HG03432 (cell line): ENCODE measurements at regions not wholly inside any gene's neighbourhood (a gene's known extent, or its start where the extent isn't known, plus 50 kb on each side); places are given as distances from the start of the nearest gene placed in this dataset.

Source experiments
- ATAC-seq: cut with Tn5 transposase; IDR thresholded peaks from one replicate; pipeline ENCODE4 v1.9.1; 2021; ENCODE audit warnings: mild to moderate bottlenecking, moderate library complexity; ENCODE audit not compliant: unreplicated experiment

DNA sequence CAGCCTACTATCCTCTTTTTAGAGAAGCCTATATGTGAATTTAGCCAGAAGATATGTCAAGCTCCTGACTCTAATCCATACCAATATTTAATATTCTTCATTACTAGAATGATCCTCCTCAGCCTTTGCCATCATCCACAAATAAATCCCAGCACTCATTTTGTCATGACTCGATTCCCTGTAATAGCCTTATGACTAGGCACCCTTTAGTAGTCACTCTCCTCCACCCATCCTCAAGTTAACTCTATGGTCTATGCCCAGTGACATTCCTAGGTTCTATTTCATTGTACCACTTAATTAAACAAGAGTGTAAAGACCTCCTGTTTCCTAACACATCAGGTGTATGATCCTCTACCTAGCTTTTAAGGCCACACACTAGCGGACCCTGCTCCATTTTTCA, 450.4 kb upstream of the CITED2 start:
- no peak for ATAC-seq

DNA sequence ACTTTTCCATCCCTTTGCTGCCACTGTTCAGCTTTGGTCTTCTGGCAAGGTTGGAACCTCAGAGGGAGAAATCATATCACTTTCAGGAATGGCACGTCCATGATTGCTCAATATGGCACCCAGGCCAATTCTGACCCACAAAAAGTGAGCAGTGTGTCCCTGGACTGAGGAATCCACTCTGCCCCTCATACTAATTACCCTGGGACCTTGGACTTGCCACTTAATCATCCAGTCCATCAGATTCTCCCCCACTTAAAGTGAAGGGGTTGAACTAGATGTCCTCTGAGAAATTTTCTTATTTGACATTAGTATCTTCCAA, 449.3 kb upstream of the CITED2 start:
- no peak for ATAC-seq

DNA sequence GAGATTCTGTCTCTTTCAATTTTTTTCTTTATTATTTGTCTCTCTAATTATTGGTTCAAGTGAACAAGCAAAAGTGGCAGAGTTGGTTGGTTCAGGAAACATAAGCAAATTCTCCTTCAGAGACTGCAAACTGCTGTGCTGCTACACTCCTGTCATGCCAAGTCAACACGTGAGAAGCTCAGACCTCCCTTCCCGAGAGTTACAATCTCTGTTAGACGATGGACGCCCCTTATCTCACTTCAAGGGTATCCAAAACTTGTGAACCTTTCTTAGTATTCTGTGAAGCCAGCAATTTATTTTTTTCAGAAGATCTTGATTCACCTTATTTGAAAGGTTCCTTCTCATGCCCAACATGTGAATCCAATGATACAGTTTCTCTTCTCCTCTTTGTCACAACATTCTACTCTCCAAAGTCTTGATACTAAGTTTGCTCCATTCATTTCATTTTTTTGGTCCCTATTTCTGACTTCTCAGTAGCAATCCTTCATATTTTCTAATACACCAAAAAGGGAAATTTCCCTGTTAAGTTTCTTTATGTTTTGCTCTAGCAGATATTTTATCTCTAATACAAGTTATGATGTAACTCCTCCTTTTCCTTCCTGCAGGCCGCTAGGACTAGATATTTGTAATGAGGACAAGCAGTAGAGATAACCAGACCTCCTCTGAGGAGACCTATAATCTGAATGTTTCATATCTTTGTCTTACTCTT, 448.8 kb upstream of the CITED2 start:
- no peak for ATAC-seq

DNA sequence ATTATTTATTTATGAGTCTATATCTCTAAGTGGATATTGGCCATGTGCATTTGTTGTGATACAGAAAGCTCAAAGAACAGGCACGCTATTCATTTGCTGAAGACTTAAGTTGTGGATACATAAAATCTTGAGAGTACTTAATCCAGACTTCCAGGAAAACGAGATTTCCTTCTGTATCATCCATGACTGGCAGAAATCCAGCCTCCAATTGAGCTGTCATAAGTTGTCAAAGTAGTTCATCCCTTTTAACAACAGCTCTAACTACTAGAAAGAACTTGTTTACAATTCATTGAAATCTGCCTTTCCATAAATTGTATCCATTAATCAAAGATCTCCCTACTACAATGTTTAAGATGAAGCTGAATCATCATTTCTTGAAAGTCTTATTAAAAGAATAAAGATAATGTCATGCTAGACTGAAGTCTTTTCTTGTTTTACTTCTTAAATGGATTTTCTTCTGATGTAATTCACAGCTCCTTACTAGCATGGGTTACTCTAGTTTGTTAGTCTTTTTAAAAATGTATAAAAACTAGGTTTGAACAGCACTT, 447.3 kb upstream of the CITED2 start:
- ATAC-seq = no peak

DNA sequence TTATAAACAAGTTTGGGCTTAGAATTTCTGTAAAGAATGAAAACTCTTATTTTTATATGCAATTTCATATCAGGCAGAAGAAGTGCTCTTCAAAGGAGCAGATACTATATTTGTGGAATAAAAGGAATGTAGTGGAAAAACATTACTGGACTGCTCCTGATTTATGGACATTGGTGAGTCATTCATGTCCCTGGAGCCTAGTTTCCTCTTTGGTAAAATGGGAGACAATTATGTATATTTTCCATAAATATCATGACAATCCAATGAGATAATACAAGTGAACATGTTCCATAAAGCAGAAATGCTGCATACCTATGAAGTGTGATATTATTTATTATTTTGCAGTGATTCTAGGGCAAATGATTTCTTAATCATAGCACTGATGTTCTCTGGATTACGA, 445.8 kb upstream of the CITED2 start:
- no peak for ATAC-seq

DNA sequence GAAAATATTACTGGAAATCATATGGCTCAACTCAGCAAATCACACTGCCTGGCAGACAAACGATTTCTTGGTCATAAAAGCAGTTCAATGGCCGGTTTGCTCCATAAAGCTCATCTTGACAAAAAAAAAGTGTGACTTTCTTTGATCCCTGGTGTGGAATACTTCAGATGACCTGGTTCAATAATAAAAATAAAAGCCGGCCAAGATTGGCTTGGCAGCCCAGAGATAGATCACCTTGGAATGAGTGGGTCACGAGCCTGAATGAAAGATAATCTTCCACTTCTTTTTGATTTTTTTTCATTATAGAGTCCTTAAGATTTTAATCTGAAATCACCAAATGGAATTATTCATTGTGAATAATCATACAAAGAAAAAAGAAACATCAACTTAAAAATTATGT, 445.3 kb upstream of the CITED2 start:
- no peak for ATAC-seq

DNA sequence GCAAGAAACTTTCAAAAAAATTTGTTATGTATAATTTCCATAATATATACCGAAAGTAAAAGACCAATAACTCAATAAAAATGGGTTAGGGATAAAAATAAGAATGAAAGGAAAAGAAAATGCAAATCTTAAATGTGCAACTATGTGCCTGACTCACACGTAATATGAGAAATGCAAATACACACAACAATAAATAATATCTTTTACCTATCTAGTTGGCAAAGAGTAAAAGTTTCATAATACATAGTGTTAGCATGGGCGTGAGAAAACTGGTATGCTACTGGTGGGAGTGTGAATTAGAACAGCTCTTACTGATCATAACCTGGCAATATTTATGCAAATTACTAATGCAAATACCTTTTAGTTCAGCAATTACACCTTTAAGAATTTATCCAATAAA, 438.5 kb upstream of the CITED2 start:
- no peak for ATAC-seq

DNA sequence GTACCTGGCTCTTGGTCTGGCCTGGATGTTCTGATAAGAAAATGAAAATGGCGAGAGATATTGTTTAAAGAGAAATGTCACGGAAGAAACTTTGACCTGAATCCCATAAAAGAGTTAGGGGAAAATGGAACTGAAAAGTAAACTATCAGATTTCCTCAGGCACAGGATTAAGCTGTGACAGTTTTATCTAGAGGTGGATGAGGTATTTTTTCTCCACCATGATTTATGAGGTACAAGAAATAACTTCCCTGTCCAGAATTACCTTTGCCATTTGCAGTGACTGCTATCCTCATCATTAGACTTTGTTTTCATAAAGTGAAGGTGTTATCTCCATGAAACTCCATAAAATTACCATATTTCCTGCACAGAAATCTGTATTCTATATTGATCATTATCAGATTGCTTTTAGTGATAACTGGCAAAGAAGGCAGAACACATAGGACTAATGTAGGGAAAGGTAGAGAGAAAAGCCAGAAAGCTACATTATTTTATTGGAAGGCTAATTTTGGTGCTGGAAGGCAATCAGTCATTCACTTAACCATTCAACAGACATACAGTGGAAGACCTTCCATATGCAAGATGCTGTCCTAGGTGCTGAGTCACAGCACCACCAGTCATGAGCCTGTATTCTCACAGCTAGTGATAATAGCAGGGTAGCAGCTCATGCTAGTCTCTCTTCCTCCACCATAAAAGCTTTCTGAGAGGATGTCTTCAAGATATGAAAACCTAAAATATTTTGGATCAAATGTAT, 427.3 kb upstream of the CITED2 start:
- ATAC-seq = no peak

DNA sequence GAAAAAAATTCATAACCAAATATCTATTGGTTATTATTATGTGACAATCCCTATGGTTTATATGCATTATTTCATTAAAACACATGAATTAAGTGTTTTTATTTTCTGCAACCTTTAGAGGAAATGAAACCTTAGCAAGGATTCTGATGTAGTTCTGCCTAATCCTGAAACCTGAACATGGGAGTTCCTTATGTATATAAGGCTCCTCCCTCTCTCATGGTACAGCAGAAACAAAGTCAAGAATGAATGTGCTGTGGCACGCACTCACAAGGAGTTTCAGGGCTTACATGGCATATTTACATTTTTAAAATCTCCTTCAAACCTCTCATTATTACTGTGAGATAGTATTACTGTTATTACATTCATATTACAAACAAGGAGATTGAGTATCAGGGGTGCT, 426.4 kb upstream of the CITED2 start:
- ATAC-seq = peak; percentile 91

DNA sequence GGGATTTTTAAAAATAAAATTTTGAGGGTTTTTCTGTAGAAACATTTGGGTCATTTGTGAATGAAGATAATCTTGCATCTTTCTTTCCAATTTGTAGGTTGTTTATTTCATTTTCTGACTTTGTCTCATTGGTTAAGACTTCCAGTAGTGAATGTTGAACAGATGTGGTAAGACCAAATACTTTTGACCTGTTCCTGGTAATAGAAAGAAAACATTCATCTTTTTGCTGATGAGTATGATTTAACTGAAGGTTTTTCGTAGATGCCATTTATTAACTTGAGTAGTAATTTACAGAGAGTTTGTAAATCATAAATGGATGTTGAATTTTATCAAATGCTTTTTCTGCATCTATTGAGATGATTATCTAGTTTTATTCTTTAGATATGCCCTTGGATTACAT, 416.1 kb upstream of the CITED2 start:
- no peak for ATAC-seq

DNA sequence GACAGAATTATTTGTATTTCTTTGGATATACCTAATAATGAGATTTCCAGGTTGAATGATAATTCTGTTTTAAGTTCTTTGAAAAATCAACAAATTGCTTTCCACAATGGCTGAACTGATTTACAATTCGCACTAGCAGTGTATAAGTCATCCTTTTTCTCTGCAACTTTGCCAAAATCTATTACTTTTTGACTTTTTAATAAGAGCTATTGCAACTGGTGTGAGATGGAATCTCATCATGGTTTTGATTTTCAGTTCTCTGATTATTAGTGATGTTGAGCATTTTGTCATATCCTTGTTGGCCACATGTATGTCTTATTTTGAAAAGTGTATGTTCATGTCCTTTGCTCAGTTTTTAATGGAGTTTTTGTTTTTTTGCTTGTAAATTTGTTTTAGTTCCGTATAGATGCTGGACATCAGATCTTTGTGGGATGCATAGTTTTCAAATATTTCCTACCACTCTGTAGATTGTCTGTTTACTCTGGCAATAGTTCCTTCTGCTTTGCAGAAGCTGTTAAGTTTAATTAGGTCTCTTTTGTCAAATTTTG, 409.8 kb upstream of the CITED2 start:
- ATAC-seq = no peak

DNA sequence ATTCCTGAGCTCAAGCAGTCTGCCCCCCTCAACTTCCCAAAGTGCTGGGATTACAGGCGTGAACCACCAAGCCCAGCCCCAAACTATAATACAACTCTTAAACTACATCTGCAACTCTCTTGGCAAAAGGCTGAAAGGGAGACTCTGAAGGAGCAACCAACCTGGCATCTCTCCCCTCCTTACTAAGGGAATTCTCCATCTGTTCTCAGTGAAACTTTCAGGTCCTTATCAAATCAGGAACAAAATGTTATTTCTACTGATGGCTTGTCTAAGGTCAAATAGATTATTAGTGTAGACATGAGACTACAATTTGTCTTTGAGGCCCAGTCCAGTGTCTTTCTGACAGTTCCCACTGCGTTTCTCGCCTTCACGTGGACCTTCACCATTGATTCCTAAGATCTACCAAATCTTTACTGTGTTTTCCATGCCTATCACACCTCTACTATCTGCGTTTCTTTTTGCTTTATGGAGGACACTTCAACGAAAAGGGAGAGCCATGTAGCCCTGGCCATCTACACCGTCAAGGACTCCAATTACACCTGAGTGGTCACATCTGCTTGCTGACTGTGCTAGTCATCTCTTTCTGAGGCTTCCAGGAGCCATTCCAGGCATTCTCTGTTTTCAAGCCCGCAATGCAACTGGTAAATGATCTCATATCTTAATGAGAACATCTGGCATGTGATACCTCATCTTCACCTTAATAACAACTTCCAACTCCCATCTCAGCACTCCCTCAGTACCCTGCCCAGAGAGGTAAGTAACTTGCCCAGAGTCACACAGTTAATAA, 405.7 kb upstream of the CITED2 start:
- ATAC-seq = no peak

DNA sequence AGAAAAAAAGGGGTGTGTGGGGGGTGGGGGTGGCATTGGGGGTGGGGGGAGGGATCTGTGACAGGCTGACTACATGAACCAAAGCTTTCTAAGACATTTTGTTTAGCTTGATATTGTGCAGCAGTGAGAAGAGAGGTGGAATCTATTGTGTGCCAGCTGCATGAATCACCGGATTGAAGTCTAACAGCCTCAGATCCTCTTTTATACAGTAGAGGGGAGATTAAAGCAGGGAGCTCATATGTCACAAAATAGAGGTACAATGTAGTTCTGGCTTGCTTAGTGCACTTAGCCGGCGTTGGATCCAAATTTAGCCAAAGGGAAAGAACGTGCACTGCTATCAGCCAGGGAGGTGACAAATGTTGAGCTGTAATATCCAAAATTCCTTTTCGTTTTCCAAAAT, 404.2 kb upstream of the CITED2 start:
- no peak for ATAC-seq

DNA sequence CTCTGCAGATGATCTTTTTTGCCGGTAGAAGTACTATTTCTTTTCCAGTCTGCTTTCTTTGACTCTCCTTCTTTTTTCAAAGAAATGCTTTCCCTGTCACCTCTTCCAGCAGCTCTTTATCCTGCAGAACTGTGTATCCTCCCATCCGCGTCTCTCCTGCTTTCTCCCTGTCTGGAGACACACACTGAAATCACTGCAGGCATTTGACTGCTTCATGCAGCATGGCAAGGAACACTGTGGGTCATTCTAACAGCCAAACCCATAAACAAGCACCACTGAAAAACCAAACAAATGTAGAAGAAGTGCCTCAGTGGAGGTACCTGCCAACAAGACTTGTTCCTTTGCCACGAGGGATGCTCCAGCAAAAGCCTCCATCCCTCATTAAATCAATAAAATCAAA, 403.7 kb upstream of the CITED2 start:
- no peak for ATAC-seq

DNA sequence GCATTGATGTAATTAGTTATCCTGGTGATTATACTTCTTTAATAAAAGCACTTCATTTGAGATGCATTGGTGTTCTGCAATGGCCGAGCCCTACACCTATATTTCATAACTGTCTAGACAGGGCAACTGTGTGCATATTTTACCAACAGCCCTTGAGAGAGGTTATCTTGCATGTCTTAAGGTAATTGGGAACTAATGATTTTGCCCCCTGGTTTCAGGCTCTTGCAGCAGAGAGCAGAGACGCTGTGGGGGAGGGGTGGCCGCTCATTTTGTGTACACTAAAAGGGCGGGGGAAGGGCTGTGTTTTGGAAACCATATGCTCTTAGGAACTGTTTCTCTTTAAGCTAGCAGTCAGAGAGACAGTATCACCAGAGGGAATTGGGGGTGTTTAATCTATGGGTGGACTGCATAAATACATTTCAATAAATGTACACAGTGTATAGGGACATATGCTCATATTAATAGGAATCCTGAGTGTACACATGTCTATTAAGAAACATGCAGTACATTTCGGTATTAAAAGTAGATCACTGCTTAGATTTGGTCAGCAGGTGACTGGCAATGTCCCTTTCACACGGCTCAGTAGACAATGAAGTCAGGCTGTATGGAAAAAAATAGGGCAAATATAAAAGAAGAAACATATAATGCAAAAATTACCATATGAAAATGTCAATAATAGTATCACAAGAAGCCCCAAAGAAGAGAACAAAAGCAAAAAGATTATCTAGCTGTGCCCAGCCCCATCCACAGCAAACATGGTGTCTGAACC, 402.9 kb upstream of the CITED2 start:
- no peak for ATAC-seq

DNA sequence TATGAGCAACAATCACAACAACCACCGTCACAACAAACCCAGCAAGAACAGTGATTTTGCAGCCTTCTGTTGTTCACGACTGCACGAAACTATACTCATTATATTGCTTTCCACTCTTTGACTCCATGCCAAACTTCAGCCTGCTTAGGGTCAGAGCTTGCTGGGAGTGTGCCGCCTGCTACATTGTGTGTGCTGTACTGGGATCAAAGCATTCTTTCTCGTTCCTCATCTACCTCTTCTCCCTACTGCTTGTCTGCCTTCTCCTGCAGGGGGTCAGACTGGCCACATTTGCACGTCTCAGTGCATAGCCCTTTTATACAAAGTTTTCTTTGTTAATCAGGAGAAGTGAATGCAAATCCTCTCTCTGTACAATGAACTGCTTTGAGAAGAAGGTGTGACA, 401.6 kb upstream of the CITED2 start:
- ATAC-seq = no peak

DNA sequence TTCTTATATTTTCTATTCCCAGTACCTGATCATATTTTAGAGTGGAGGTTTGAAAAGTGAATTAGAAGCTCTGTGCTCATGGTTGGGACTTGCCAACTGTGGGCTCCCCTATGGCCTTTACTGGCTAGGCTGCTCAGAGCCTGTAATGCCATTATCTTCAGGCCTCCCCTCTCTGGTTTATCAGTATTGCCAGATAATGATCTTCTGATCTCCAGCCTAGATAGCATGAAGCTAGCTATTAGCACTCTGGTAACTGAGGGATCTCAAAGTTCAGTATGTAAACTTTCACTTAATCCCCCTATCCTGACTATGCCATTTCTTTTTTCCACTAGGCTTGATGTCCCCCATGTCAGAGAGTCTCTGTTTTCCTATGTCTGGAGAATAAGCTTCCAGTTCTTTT, 393.7 kb upstream of the CITED2 start:
- ATAC-seq = no peak

DNA sequence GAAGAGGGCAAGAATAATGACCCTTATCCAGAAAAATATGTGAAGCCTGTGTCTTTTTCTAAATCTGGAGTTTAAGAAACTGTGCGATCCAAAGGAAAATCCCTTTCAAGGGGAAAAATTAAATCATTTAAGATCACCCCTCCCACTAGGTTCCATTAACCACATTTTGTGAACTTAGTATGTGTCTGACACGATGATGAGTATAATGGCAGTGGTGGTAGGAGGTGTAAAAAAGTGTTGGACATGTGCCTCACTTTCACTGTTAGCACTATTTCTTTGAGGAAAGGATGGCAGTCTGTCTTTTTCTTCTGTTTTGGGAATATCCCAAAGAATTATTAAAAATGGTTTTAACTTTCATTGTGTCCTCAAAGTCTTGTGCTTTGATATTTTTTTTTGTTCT, 392.3 kb upstream of the CITED2 start:
- no peak for ATAC-seq

DNA sequence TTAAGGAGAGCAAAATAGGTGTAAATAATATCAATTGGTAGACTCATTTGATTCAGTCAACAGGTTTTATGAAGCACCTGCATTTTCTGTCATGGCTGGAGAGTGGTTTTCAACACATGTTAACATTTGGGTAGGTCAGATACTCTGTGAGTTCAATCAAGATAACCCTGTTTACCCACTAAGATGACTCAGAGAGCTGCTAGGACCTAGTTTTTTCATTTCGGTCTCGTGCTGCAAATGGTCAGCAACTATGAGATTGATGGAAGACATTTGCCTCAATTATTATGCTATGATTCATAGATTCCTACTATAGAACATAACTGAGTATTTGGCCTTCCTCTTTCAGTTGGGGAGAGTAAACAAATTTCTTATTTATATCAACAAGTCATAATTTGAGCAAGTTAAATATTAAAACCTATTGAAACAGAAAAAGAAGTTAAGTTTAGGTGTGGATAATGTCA, 391.4 kb upstream of the CITED2 start:
- no peak for ATAC-seq

DNA sequence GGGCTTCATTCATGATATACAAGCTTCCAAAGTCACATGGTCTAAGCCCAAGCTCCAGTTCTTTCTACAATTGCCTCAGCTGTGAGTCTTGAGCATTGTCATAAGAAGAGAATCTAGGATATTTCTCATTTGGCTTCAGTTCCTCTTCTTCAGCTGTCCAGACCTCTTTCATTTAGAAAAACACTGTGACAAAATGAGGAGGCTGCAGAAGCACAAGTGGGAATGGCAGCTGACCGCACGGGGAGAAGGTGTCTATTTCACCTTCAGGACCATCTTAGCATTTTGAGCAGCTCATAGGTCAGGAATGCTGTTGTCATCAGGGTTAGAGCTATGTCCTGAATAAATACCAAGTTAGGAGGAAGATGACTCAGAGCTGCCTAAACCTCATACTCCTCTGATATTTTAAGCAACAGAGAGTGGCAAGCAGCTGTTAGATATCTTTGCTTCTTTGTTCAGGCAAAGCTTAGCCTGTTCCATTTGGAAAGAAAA, 390.1 kb upstream of the CITED2 start:
- peak; percentile 88 for ATAC-seq
